GM19395 (cell line): ENCODE measurements at regions not wholly inside any gene's neighbourhood (a gene's known extent, or its start where the extent isn't known, plus 50 kb on each side); places are given as distances from the start of the nearest gene placed in this dataset.

ENCODE experiments used
- ATAC-seq: cut with Tn5 transposase; IDR thresholded peaks from one replicate; pipeline ENCODE4 v1.9.1; 2021; ENCODE audit warnings: mild to moderate bottlenecking, moderate library complexity; ENCODE audit not compliant: unreplicated experiment

- ATAC-seq = no peak
These were observed 233.2 kb downstream of the KLF6 start for GRCh38 chr10:3551761-3552160.

DNA sequence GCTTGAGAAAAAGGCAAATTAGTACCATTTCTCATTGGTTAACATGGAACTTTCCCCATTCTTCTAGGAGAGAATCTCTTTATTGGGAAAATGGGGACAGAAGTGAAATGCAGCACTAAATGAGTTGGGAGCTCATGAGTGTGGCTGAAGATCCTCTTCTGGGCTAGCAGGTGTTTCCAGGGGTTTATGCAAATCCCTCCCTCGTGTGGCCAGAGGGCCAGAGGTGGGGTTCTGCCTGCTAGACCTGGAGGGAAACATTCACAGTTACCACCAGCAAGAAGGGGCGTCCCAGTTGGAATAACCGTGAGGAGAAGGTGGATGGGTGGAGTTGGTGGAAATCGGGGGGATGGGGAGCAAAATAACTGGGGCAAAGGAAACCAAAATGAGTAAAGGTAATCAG is 235.9 kb downstream of the KLF6 start:
- no peak for ATAC-seq

GRCh38 chr10:3548702-3549101 is 236.3 kb downstream of the KLF6 start:
- no peak for ATAC-seq

- ATAC-seq = no peak
These were observed 236.9 kb downstream of the KLF6 start for GRCh38 chr10:3548076-3548475.

DNA sequence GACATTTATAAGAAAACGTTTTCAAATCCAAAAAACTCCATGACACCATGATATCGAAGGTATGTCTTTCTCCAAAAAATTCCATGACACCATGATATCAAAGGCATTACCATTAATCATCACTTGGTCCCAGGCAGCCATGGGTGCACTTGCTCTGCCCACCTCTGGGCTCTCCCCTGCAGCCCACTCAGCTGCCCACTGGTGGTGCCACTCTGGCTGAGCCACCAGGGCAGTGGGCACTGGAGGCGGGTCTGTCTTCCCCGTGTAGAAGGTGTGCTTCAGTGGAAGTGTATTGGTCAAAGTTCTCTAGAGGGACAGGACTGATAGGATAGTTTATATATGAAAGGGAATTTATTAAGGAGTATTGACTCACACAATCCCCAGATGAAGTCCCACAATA is 240.4 kb downstream of the KLF6 start:
- no peak for ATAC-seq

DNA sequence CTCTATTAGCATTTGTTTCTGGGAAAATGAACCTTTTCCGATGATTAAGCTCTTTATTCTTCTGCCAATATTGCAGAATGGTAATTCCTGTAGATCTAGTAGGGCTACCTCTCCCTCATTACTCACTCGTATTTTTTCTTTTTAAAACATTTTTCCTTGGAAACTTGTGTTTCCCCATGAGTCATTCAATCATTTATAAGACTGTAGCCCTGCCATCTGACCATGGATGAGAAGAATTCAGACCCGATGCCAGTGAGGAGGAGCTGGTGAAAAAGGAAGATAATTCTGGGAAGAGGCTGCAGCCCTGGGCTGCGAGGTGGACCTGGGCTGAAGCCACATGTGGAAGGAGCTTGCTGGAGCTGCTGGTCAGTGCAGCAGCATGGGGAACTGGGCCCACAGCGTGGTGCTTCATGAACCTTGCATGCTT is 242.8 kb downstream of the KLF6 start:
- no peak for ATAC-seq

DNA sequence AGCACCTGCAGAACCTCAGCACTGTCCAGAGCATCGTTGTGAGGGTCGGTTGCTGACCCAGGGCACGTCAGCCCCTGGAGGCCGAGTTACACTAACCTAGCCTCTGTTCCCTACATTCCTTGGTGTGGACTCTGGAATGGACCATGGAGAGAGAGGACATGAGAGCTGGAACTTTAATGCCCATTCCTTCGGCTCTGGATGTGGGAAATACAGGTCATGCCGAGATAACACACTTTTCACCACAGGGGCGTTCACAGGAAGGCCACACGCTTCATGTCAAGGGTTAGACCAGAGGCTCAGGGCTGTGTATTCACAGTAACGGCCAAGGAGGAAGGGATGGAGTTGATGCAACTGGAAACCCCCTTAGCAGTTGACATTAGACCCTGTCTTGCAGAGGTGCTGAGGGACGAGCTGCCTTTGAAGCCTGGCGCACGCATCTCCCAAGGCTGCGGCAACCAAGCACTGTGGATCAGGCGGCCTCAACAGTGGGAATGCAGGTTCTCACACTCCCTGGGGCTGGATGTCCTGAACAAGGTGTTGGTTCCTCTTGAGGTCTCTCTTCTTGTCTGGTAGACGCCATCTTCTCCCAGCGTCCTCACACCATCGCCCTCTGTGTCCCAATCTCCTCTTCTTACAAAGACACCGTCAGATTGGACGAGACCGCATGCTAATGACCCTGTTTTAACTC is 245.2 kb downstream of the KLF6 start:
- ATAC-seq = no peak

GRCh38 chr10:3538656-3539531 is 246.1 kb downstream of the KLF6 start:
- ATAC-seq = no peak

- no peak for ATAC-seq
These were observed 246.7 kb downstream of the KLF6 start for GRCh38 chr10:3538291-3538655.

DNA sequence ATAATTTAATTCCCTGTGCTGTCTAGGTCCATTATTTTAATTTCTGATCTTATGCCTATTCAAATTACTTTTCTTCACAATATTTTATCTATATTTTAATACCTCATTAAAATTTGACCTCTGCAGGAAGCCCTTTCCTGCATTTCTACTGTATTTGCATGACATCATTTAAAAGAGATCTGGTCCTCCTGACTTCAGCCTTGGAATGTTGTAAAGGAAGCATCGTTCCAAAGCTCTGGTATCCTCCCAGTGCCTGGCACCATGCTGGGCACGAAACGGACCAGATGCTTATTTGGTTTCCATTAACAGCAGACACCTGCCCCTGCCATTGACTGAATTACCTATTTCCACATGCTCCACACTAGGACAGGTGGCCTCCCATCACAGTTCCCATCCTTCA is 247.5 kb downstream of the KLF6 start:
- no peak for ATAC-seq

DNA sequence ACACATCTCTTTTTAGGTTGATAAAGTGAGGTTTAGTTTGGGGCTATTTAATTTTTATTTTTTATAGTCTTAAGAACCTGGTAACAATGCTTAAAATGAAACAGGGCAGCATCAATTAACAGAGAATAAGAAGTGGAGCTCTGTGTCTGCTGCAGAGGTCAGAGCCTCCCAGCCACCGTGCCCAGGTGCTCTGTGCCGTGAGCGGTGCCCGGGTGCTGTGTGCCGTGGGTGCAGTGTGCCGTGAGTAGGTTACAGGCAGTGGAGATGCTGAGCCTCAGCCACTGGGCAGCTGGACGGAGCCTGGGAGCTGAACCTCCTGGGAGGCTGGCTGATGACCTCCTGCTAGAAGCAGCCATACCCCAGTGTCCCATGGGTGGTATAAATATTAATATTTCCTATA is 250.0 kb downstream of the KLF6 start:
- no peak for ATAC-seq

- ATAC-seq = no peak
These were observed 250.6 kb downstream of the KLF6 start for GRCh38 chr10:3534433-3534832.

GRCh38 chr10:3533296-3533695 is 251.7 kb downstream of the KLF6 start:
- no peak for ATAC-seq

- ATAC-seq = no peak
These were observed 252.4 kb downstream of the KLF6 start for GRCh38 chr10:3532644-3533043.

DNA sequence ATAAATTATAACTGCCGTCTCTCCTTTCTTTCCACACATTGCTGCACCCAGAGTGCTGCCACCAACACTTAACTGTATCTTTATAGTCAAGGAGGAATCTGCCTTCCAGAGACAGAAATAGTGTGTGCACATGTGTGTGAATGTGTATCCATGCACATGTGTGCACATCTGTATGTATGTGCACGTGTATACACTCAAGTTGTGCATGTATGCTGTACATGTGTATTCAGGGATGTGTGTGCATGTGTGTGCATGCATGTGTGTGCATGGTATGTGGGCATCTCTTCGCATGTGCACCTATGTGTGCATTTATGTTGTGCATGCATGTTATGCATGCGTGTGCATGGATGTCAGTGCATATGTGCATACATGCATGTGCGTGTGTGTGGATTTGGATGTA is 253.3 kb downstream of the KLF6 start:
- ATAC-seq = no peak

DNA sequence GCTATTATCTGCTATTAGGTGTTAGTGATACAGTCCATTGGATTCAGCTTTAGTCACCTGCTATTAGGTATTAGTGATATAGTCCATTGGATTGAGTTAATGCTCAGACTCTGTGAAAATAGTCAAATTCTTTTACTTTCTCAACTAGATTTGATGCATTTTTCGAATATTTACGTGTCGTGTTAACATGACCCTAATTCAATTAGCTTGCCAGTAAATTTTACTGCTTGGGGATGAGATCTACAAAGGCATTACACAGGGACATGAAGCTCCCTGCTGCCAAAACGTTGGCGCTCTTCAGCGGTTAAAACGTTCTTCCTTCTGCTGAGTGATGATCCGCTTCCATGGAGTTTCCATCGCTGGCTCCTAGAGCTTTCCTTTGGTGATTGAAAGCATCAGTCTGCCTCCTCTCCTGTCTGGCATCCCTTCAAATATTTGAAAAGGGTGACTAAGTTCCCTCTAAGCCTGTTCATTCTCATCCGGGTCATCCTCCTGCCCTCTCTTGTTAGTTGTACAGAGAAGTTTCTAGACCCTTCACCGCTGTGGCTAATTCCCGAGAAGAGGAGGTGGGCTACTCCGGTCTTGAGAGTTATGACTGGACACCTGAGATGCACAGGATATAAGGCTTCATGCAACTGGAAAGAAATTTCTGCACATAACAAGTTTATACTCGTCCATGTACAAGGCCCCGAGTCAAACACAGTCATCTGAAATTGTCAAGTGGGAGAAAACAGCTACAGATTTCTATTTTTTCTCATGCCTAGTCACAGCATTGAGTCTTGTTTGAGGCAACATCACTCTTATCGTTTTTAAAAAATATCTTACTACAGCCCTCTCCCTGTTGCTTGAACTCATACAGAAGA is 254.0 kb downstream of the KLF6 start:
- ATAC-seq = no peak

DNA sequence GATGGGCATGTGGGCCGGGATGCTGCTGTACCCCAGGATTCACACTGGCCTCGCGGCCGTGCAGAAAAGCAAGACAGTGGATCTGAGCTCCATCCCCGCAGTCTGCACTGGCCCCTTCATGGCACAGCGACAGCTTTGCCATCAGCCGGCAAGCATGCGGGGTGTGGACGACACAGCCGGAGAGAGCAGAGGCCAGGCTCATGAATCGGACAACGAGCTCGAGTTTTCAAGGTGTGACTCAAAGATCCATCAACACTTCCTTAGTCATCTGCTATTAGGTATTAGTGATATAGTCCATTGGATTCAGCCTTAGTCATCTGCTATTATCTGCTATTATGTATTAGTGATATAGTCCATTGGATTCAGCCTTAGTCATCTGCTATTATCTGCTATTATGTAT is 254.7 kb downstream of the KLF6 start:
- ATAC-seq = no peak

- no peak for ATAC-seq
These were observed 255.3 kb downstream of the KLF6 start for GRCh38 chr10:3529691-3530090.

- no peak for ATAC-seq
These were observed 256.1 kb downstream of the KLF6 start for GRCh38 chr10:3528823-3529403.

DNA sequence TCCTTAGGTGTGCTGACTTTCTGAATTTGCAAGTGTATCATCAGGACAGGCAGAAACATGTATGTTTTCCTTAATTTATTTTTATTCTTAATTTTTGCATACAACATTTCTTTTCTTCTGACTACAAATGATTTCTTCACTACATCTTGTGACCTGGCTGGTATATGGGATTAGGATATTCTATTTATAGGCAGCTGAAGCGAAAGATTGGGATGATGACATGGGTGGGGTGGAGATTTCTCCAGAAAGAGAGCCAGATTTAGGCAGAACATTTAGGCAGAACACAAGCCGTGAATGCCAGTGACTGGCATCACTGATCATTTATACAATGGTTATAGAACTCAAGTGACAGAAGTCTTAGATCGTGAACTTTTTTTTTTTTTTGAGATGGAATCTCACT is 256.7 kb downstream of the KLF6 start:
- no peak for ATAC-seq

- ATAC-seq = no peak
These were observed 257.1 kb downstream of the KLF6 start for GRCh38 chr10:3527869-3528268.
